ELF-1 (cell line): ENCODE measurements at regions not wholly inside any gene's neighbourhood (a gene's known extent, or its start where the extent isn't known, plus 50 kb on each side); places are given as distances from the start of the nearest gene placed in this dataset.
"Not testable (repeated sequence)": the region's sequence is repeated elsewhere in the genome, so short reads cannot be mapped to it uniquely, and the experiment has no call there.

Source experiments
- DNase-seq: peaks from one replicate; pipeline ENCODE4 v3.0.0-alpha.2; 2016; ENCODE audit warnings: low read depth, low spot score

GRCh38 chr3:68676136-68676535 is 256.2 kb downstream of the TAFA4 start:
- no peak for DNase-seq

GRCh38 chr3:68667346-68667745 is 265.0 kb downstream of the TAFA4 start:
- no peak for DNase-seq

- peak; percentile 28 for DNase-seq
Measured at GRCh38 chr3:68666429-68667136, 265.8 kb downstream of the TAFA4 start.

GRCh38 chr3:68664276-68664675 is 268.1 kb downstream of the TAFA4 start:
- no peak for DNase-seq

GRCh38 chr3:68662176-68662575 is 270.2 kb downstream of the TAFA4 start:
- DNase-seq: no peak

GRCh38 chr3:68650657-68651056 is 281.7 kb downstream of the TAFA4 start:
- DNase-seq: not testable (repeated sequence)

GRCh38 chr3:68648494-68648893 is 283.9 kb downstream of the TAFA4 start:
- no peak for DNase-seq

- DNase-seq: peak; percentile 53
Measured at GRCh38 chr3:68631850-68632545, 300.3 kb downstream of the TAFA4 start.

- DNase-seq: no peak
Measured at GRCh38 chr3:68620211-68620610, 312.1 kb downstream of the TAFA4 start.

GRCh38 chr3:68614087-68614486 is 318.3 kb downstream of the TAFA4 start:
- no peak for DNase-seq

GRCh38 chr3:68571321-68571720 is 361.0 kb downstream of the TAFA4 start:
- DNase-seq: no peak

- DNase-seq: no peak
Measured at GRCh38 chr3:68560728-68561127, 371.6 kb downstream of the TAFA4 start.

GRCh38 chr3:68535782-68536181 is 396.6 kb downstream of the TAFA4 start:
- no peak for DNase-seq

- no peak for DNase-seq
Measured at GRCh38 chr3:68523330-68523729, 409.0 kb downstream of the TAFA4 start.

- no peak for DNase-seq
Measured at GRCh38 chr3:68515237-68515636, 417.1 kb downstream of the TAFA4 start.

- DNase-seq: peak; percentile 5
Measured at GRCh38 chr3:68504201-68504600, 428.1 kb downstream of the TAFA4 start.

- DNase-seq: not testable (repeated sequence)
Measured at GRCh38 chr3:68485845-68486244, 446.5 kb downstream of the TAFA4 start.

- peak; percentile 4 for DNase-seq
Measured at GRCh38 chr3:68485051-68485450, 447.3 kb downstream of the TAFA4 start.

- no peak for DNase-seq
Measured at GRCh38 chr3:68483601-68484000, 448.7 kb downstream of the TAFA4 start.

GRCh38 chr3:68483041-68483440 is 449.3 kb downstream of the TAFA4 start:
- no peak for DNase-seq

- no peak for DNase-seq
Measured at GRCh38 chr3:68482565-68482964, 449.8 kb downstream of the TAFA4 start.

GRCh38 chr3:68479779-68480178 is 452.6 kb downstream of the TAFA4 start:
- DNase-seq: no peak

- DNase-seq: no peak
Measured at GRCh38 chr3:68468695-68469375, 463.5 kb downstream of the TAFA4 start.
